Cardiac muscle cell (in vitro differentiated cells and primary cell): ENCODE measurements at regions not wholly inside any gene's neighbourhood (a gene's known extent, or its start where the extent isn't known, plus 50 kb on each side); places are given as distances from the start of the nearest gene placed in this dataset.

Source experiments
- DNase-seq, 2 donors: peaks; one replicate each; pipeline versions ENCODE4 v3.0.0 to v3.0.0-alpha.2; 2010 to 2017; ENCODE audit warnings: low read depth in 1 of 2, low spot score in 1 of 2
- H3K27ac ChIP-seq: fragments of 200-600 bp; sonication (generic); 2 replicates; pipeline ENCODE4 v1.5.1; 2016
- H3K27me3 ChIP-seq: fragments of 200-600 bp; sonication (generic); 2 replicates; pipeline ENCODE4 v1.6.0; 2016; ENCODE audit warnings: control low read depth
- H3K36me3 ChIP-seq: fragments of 200-600 bp; sonication (generic); 2 replicates; pipeline ENCODE4 v1.5.1; 2016; ENCODE audit warnings: control low read depth
- H3K4me1 ChIP-seq: fragments of 200-600 bp; sonication (generic); 2 replicates; pipeline ENCODE4 v1.8.1; 2017; ENCODE audit warnings: low read depth, mild to moderate bottlenecking, mixed run types
- H3K4me3 ChIP-seq: fragments of 200-600 bp; sonication (generic); 2 replicates; pipeline ENCODE4 v1.5.1; 2016; ENCODE audit warnings: mild to moderate bottlenecking
- H3K9me3 ChIP-seq: fragments of 200-600 bp; sonication (generic); 2 replicates; pipeline ENCODE4 v1.5.1; 2017; ENCODE audit warnings: low read depth, mild to moderate bottlenecking, control low read depth
- CTCF ChIP-seq: IDR thresholded peaks from 2 replicates; pipeline ENCODE4 v1.5.1; 2012; ENCODE audit warnings: low read depth, mild to moderate bottlenecking, low read length

- Histone ChIP-seq H3K4me3 (no peak overlapping the region), H3K36me3 (no peaks in the 10 kb centered on the region), H3K27ac (no peak overlapping the region), H3K4me1 (peaks cover 2% of the 10 kb centered on the region), H3K9me3 (no peaks in the 10 kb centered on the region), H3K27me3 (no peaks in the 10 kb centered on the region)
- no peak for DNase-seq
- TF ChIP-seq CTCF = no peak
These were observed 84.1 kb upstream of the HEY2 start for GRCh38 chr6:125665295-125665814.

GRCh38 chr6:125667326-125667725 lies 82.1 kb upstream of the HEY2 start:
- H3K36me3 ChIP-seq = no peaks in the 10 kb centered on the region
- no peaks in the 10 kb centered on the region for H3K9me3 ChIP-seq
- no peaks in the 10 kb centered on the region for H3K27me3 ChIP-seq
- peaks cover 7% of the 10 kb centered on the region for H3K4me1 ChIP-seq
- no peak overlapping the region for H3K4me3 ChIP-seq
- H3K27ac ChIP-seq = no peak overlapping the region
- TF ChIP-seq CTCF = no peak
- no peak for DNase-seq

- no peak overlapping the region for H3K27ac ChIP-seq
- H3K9me3 ChIP-seq = no peaks in the 10 kb centered on the region
- no peak for TF ChIP-seq CTCF
- no peaks in the 10 kb centered on the region for H3K36me3 ChIP-seq
- peaks cover 7% of the 10 kb centered on the region for H3K4me1 ChIP-seq
- H3K4me3 ChIP-seq = no peak overlapping the region
- H3K27me3 ChIP-seq = no peaks in the 10 kb centered on the region
- DNase-seq = no peak
These were observed 81.4 kb upstream of the HEY2 start for GRCh38 chr6:125668071-125668470.

GRCh38 chr6:125670568-125670967 lies 78.9 kb upstream of the HEY2 start:
- DNase-seq = peak; percentile 2 to 42
- H3K36me3 ChIP-seq = no peaks in the 10 kb centered on the region

GRCh38 chr6:125671323-125671722 lies 78.1 kb upstream of the HEY2 start:
- no peaks in the 10 kb centered on the region for H3K36me3 ChIP-seq
- no peak for DNase-seq
- H3K27ac ChIP-seq = no peak overlapping the region
- TF ChIP-seq CTCF = no peak
- H3K4me3 ChIP-seq = no peak overlapping the region
- no peaks in the 10 kb centered on the region for H3K9me3 ChIP-seq
- peaks cover 7% of the 10 kb centered on the region for H3K4me1 ChIP-seq
- H3K27me3 ChIP-seq = no peaks in the 10 kb centered on the region

More at GRCh38 chr6:125670568-125670967, 78.9 kb upstream of the HEY2 start:
- Histone ChIP-seq H3K9me3 (no peaks in the 10 kb centered on the region), H3K4me3 (no peak overlapping the region), H3K4me1 (peaks cover 7% of the 10 kb centered on the region), H3K27ac (no peak overlapping the region), H3K27me3 (no peaks in the 10 kb centered on the region)
- TF ChIP-seq CTCF = no peak

- H3K4me3 ChIP-seq = no peak overlapping the region
- TF ChIP-seq CTCF = no peak
These were observed 75.2 kb upstream of the HEY2 start for GRCh38 chr6:125674230-125674629.

More at GRCh38 chr6:125674230-125674629, 75.2 kb upstream of the HEY2 start:
- no peaks in the 10 kb centered on the region for H3K36me3 ChIP-seq
- DNase-seq = no peak
- no peak overlapping the region for H3K27ac ChIP-seq
- H3K9me3 ChIP-seq = no peaks in the 10 kb centered on the region
- no peaks in the 10 kb centered on the region for H3K27me3 ChIP-seq
- H3K4me1 ChIP-seq = peaks cover 7% of the 10 kb centered on the region
